GM12878 (cell line): ENCODE measurements at regions not wholly inside any gene's neighbourhood (a gene's known extent, or its start where the extent isn't known, plus 50 kb on each side); places are given as distances from the start of the nearest gene placed in this dataset.

ENCODE experiments used
- ATAC-seq: fragments of 200-7000 bp; cut with Tn5 transposase; 3 replicates; pipeline ENCODE4 v1.9.1; 2020; ENCODE audit warnings: mild to moderate bottlenecking, moderate library complexity
- BruUV-seq: library from RNA; stranded (reverse); fragments of 400-500 nt; replicated peaks from 2 replicates; lab custom pipeline; 2021; lab: Mats Ljungman, UMichigan
- CTCF ChIA-PET: fragments of 300-600 bp; sonication (Branson Sonifier 250); formaldehyde crosslinking; extraction: SDS; loops from one replicate; lab custom pipeline; 2021; ENCODE audit warnings: inconsistent platforms; lab: Yijun Ruan, JAX
- POLR2A ChIA-PET: fragments of 350-600 bp; formaldehyde crosslinking; extraction: SDS; loops from one replicate; lab custom pipeline; 2021; ENCODE audit warnings: inconsistent platforms; lab: Charles Lee
- RAD21 ChIA-PET: fragments of 300-600 bp; sonication (Branson Sonifier 250); formaldehyde crosslinking; loops from one replicate; lab custom pipeline; 2023; ENCODE audit warnings: antibody characterized with exemption; ENCODE audit not compliant: unreplicated experiment; lab: Charles Lee
- SMC1A ChIA-PET: fragments of 300-600 bp; sonication (Branson Sonifier 250); formaldehyde crosslinking; loops from one replicate; lab custom pipeline; 2023; ENCODE audit not compliant: unreplicated experiment, uncharacterized antibody; lab: Charles Lee
- DNase-seq: peaks from one replicate; pipeline ENCODE4 v3.0.0-alpha.2; 2011; ENCODE audit warnings: low read depth, low spot score
- FAIRE-seq: peaks from 3 replicates; lab custom pipeline; 2011; peaks lifted over from hg19 to GRCh38; lab: Jason Lieb, UNC
- H2AFZ ChIP-seq: 2 replicates; pipeline ENCODE4 v1.6.0; 2011; ENCODE audit warnings: low read depth, low read length, control low read depth; ENCODE audit not compliant: control insufficient read depth
- H3K27ac ChIP-seq: 2 replicates; pipeline ENCODE4 v1.5.1; 2011; ENCODE audit warnings: control low read depth; ENCODE audit not compliant: control insufficient read depth, insufficient read depth
- H3K27me3 ChIP-seq, 2 experiments: replicated peaks in 1 of 2; 2 replicates each; pipeline versions ENCODE4 v1.6.0 to v1.6.1; 2011; ENCODE audit warnings: low read length in 1 of 2; ENCODE audit not compliant: control insufficient read depth in 2 of 2, insufficient read depth in 2 of 2
- H3K36me3 ChIP-seq, 2 experiments: 2 replicates each; pipeline ENCODE4 v1.5.1; 2011; ENCODE audit warnings: low read length in 1 of 2; ENCODE audit not compliant: control insufficient read depth in 2 of 2, insufficient read depth in 2 of 2
- H3K4me1 ChIP-seq: 2 replicates; pipeline ENCODE4 v1.6.1; 2011; ENCODE audit warnings: mild to moderate bottlenecking, low read length, moderate library complexity, mixed read lengths; ENCODE audit not compliant: control insufficient read depth, insufficient read depth
- H3K4me2 ChIP-seq: 2 replicates; pipeline ENCODE4 v1.6.0; 2011; ENCODE audit warnings: control low read depth; ENCODE audit not compliant: control insufficient read depth, insufficient read depth
- H3K4me3 ChIP-seq: fragments of 200-600 bp; sonication (generic); 2 replicates; pipeline ENCODE4 v1.5.1; 2016
- H3K79me2 ChIP-seq: 2 replicates; pipeline ENCODE4 v1.6.0; 2011; ENCODE audit warnings: low read length; ENCODE audit not compliant: control insufficient read depth, insufficient read depth
- H3K9ac ChIP-seq: 2 replicates; pipeline ENCODE4 v1.8.0; 2011; ENCODE audit warnings: low read length, control low read depth, mixed read lengths; ENCODE audit not compliant: control insufficient read depth, insufficient read depth
- H3K9me3 ChIP-seq: replicated peaks from 3 replicates; pipeline ENCODE4 v1.5.1; 2011; ENCODE audit warnings: mild to moderate bottlenecking, low read length; ENCODE audit not compliant: control insufficient read depth, insufficient read depth
- H4K20me1 ChIP-seq: 2 replicates; pipeline ENCODE4 v1.6.0; 2011; ENCODE audit not compliant: control insufficient read depth, insufficient read depth
- BCL11A ChIP-seq: IDR thresholded peaks from 2 replicates; pipeline ENCODE4 v1.6.1; 2011; ENCODE audit warnings: low read depth, low read length
- BCLAF1 ChIP-seq: fragments of 450-650 bp; IDR thresholded peaks from 2 replicates; pipeline ENCODE4 v1.6.1; 2017; ENCODE audit warnings: antibody characterized with exemption, mild to moderate bottlenecking, moderate library complexity
- EP300 ChIP-seq, 2 experiments: fragments of 150-350 bp in 1 of 2; IDR thresholded peaks; 2 replicates each; pipeline ENCODE4 v1.6.1; 2011 to 2012; ENCODE audit warnings: low read depth in 2 of 2, low read length in 2 of 2, borderline replicate concordance in 1 of 2, improper control_type of control experiment in 1 of 2, inconsistent platforms in 1 of 2; ENCODE audit not compliant: control insufficient read depth in 1 of 2
- IRF3 ChIP-seq: fragments of 450-650 bp; IDR thresholded peaks from 2 replicates; pipeline ENCODE4 v1.6.1; 2014; ENCODE audit warnings: mild to moderate bottlenecking
- MTA3 ChIP-seq: IDR thresholded peaks from 2 replicates; pipeline ENCODE4 v1.6.1; 2012; ENCODE audit warnings: low read length, inconsistent platforms, borderline replicate concordance
- MYC ChIP-seq: IDR thresholded peaks from 2 replicates; pipeline ENCODE4 v1.6.1; 2011; ENCODE audit warnings: mild to moderate bottlenecking, low read length, moderate library complexity, inconsistent platforms; ENCODE audit not compliant: insufficient read depth, insufficient replicate concordance, insufficient read length, severe bottlenecking
- NBN ChIP-seq: fragments of 450-650 bp; IDR thresholded peaks from 2 replicates; pipeline ENCODE4 v1.6.1; 2016
- NFYB ChIP-seq: IDR thresholded peaks from 2 replicates; pipeline ENCODE4 v1.6.1; 2011; ENCODE audit warnings: low read depth, mild to moderate bottlenecking, low read length, improper control_type of control experiment, moderate library complexity; ENCODE audit not compliant: insufficient read depth
- SMC3 ChIP-seq: IDR thresholded peaks from 2 replicates; pipeline ENCODE4 v1.6.1; 2011; ENCODE audit warnings: low read length, improper control_type of control experiment, borderline replicate concordance
- TARDBP ChIP-seq: IDR thresholded peaks from 2 replicates; pipeline ENCODE4 v1.6.1; 2016; ENCODE audit warnings: borderline replicate concordance
- WGBS: methylation state at CpG from one replicate; pipeline ENCODE4 v1.1.6; 2016; ENCODE audit warnings: low lambda C conversion rate; ENCODE audit not compliant: insufficient replicate concordance, insufficient coverage; ENCODE audit errors: missing lambda C conversion rate; 5-methylcytosine and 5-hydroxymethylcytosine counted together
- in situ Hi-C: fragments of 300-500 bp; cut with MboI; formaldehyde crosslinking; loops from 9 replicates; pipeline ENCODE4 v1.14.3; 2018; ENCODE audit warnings: mixed read lengths
- intact Hi-C: fragments of 100-400 bp; cut with micrococcal nuclease; formaldehyde crosslinking; loops from one replicate; pipeline ENCODE4 v1.14.2; 2022; ENCODE audit not compliant: unreplicated experiment

- no peak for TF ChIP-seq TARDBP
- TF ChIP-seq IRF3: no peak
- FAIRE-seq: no peak
- in situ Hi-C loops: loop anchor here (25.0 kb wide), 1 partner anchor 437 kb away; no protein-coding TSS in a partner anchor
- Histone ChIP-seq H4K20me1 (no peaks in the 10 kb centered on the region), H3K4me3 (no peak overlapping the region), H3K27ac (no peak overlapping the region), H2AFZ (no peak overlapping the region), H3K27me3 (no peaks in the 10 kb centered on the region), H3K9me3 (no peaks in the 10 kb centered on the region; the same call in 2 of the 3 replicates), H3K4me1 (no peaks in the 10 kb centered on the region), H3K9ac (no peak overlapping the region), H3K79me2 (no peaks in the 10 kb centered on the region), H3K36me3 (no peaks in the 10 kb centered on the region), H3K4me2 (no peak overlapping the region)
- RAD21 ChIA-PET: no interaction called here
- WGBS: 52% methylated on average over 11 of the region's 11 CpGs
- no peak for DNase-seq
- SMC1A ChIA-PET: no interaction called here
- no peak for ATAC-seq
- CTCF ChIA-PET: no interaction called here
- intact Hi-C loops: no loop called here
- POLR2A ChIA-PET: no interaction called here
- no TSS peak for BruUV-seq
These were observed 454.1 kb upstream of the SALL3 start for GRCh38 chr18:78525366-78526111.

GRCh38 chr18:78526275-78526674 lies 453.3 kb upstream of the SALL3 start:
- H3K79me2 ChIP-seq: no peaks in the 10 kb centered on the region
- no TSS peak for BruUV-seq
- CTCF ChIA-PET: no interaction called here
- no peak overlapping the region for H3K27ac ChIP-seq
- SMC1A ChIA-PET: no interaction called here
- H4K20me1 ChIP-seq: no peaks in the 10 kb centered on the region
- in situ Hi-C loops: loop anchor here (25.0 kb wide), 1 partner anchor 436 kb away; no protein-coding TSS in a partner anchor
- DNase-seq (no peak), FAIRE-seq (no peak), ATAC-seq (no peak)
- no peaks in the 10 kb centered on the region for H3K36me3 ChIP-seq
- H2AFZ ChIP-seq: no peak overlapping the region
- intact Hi-C loops: no loop called here
- RAD21 ChIA-PET: no interaction called here
- H3K4me1 ChIP-seq: no peaks in the 10 kb centered on the region
- no peak overlapping the region for H3K4me2 ChIP-seq
- H3K9ac ChIP-seq: no peak overlapping the region
- no peaks in the 10 kb centered on the region; the same call in 2 of the 3 replicates for H3K9me3 ChIP-seq
- no peak overlapping the region for H3K4me3 ChIP-seq
- WGBS: 25% methylated on average over 10 of the region's 10 CpGs
- POLR2A ChIA-PET: no interaction called here
- H3K27me3 ChIP-seq: no peaks in the 10 kb centered on the region
- TF ChIP-seq EP300 (IDR thresholded peaks at IDR 0.05; ENCODE audit: borderline replicate concordance in 1 of 2, control insufficient read depth in 1 of 2, low read depth in 2 of 2, low read length in 2 of 2) (no peak), NFYB (no peak), BCL11A (no peak), NBN (no peak), BCLAF1 (no peak), SMC3 (no peak), MYC (no peak), MTA3 (no peak)
